DND-41 (cell line): ENCODE measurements at regions not wholly inside any gene's neighbourhood (a gene's known extent, or its start where the extent isn't known, plus 50 kb on each side); places are given as distances from the start of the nearest gene placed in this dataset.

ENCODE experiments used
- ATAC-seq: fragments of 200-7000 bp; cut with Tn5 transposase; 3 replicates; pipeline ENCODE4 v1.9.1; 2021; ENCODE audit warnings: low read depth; ENCODE audit not compliant: insufficient read depth
- DNase-seq: peaks from one replicate; pipeline ENCODE4 v3.0.0-alpha.2; 2020
- H2AFZ ChIP-seq: 2 replicates; pipeline ENCODE4 v1.6.0; 2012; ENCODE audit warnings: low read depth, low read length
- H3K27ac ChIP-seq: 2 replicates; pipeline ENCODE4 v1.5.1; 2012; ENCODE audit warnings: low read length, inconsistent platforms
- H3K27me3 ChIP-seq: fragments of 200-600 bp; sonication (generic); 2 replicates; pipeline ENCODE4 v1.6.0; 2012; ENCODE audit warnings: low read length, mild to moderate bottlenecking, inconsistent platforms; ENCODE audit not compliant: insufficient read depth, poor library complexity
- H3K36me3 ChIP-seq: 2 replicates; pipeline ENCODE4 v1.5.1; 2012; ENCODE audit warnings: low read length, inconsistent platforms; ENCODE audit not compliant: insufficient read depth
- H3K4me1 ChIP-seq: 2 replicates; pipeline ENCODE4 v1.5.1; 2012; ENCODE audit warnings: mild to moderate bottlenecking, low read length; ENCODE audit not compliant: insufficient read depth
- H3K4me2 ChIP-seq: 2 replicates; pipeline ENCODE4 v1.6.0; 2012; ENCODE audit warnings: mild to moderate bottlenecking, moderate library complexity, low read length, inconsistent platforms; ENCODE audit not compliant: insufficient read depth
- H3K4me3 ChIP-seq, 2 experiments: fragments of 200-600 bp in 1 of 2; shearing (Covaris generic) in 1 of 2; 2 replicates each; pipeline ENCODE4 v1.5.1; 2012 to 2016; ENCODE audit warnings: inconsistent platforms in 2 of 2, low read length in 2 of 2, mild to moderate bottlenecking in 2 of 2, low read depth in 1 of 2, moderate library complexity in 1 of 2
- H3K79me2 ChIP-seq: 2 replicates; pipeline ENCODE4 v1.6.0; 2012; ENCODE audit warnings: low read length, inconsistent platforms; ENCODE audit not compliant: insufficient read depth
- H3K9ac ChIP-seq: 2 replicates; pipeline ENCODE4 v1.6.0; 2012; ENCODE audit warnings: low read depth, mild to moderate bottlenecking, inconsistent platforms, low read length, moderate library complexity
- H3K9me3 ChIP-seq: 2 replicates; pipeline ENCODE4 v1.5.1; 2012; ENCODE audit warnings: low read length, moderate library complexity, mild to moderate bottlenecking, inconsistent platforms; ENCODE audit not compliant: insufficient read depth, severe bottlenecking
- H4K20me1 ChIP-seq: 2 replicates; pipeline ENCODE4 v1.6.0; 2012; ENCODE audit warnings: low read length; ENCODE audit not compliant: insufficient read depth
- EZH2 ChIP-seq: IDR thresholded peaks from 3 replicates; pipeline ENCODE4 v1.6.1; 2012; ENCODE audit warnings: borderline replicate concordance, low read depth, mild to moderate bottlenecking, moderate library complexity, low read length, inconsistent platforms; ENCODE audit not compliant: severe bottlenecking
- TF ChIP-seq, protein P1 (sequence below): IDR thresholded peaks from 2 replicates; pipeline ENCODE4 v1.5.1; 2012; ENCODE audit warnings: borderline replicate concordance, low read length, moderate library complexity, mild to moderate bottlenecking; ENCODE audit not compliant: poor library complexity, severe bottlenecking; ENCODE audit errors: extremely low read depth

DNA sequence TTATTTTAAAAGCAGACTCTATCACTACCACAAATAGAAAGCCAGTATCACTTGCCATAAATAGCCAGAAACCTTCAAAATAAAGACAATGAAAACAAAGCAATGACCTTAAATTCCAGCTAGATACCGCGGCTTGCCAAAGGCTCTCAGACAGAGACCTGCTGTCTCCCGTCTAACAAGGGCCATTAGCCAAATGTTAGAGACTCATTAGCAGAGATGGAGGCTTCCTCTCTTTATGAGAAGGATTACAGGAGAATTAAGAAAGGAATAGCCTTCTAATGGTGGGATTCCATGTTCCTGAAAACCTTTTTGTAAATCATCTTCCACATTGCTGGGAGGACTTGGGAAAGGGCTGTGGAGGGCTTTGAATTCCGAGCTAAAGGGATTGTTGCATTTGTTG, 206.7 kb downstream of the AACS start:
- no peak overlapping the region for H3K4me3 ChIP-seq
- H3K4me2 ChIP-seq: no peak overlapping the region
- no peak overlapping the region for H3K27ac ChIP-seq
- no peak overlapping the region for H3K9ac ChIP-seq
- H3K79me2 ChIP-seq: no peaks in the 10 kb centered on the region
- H2AFZ ChIP-seq: no peak overlapping the region
- no peaks in the 10 kb centered on the region for H3K9me3 ChIP-seq
- no peak for TF ChIP-seq EZH2
- TF ChIP-seq, protein P1, sequence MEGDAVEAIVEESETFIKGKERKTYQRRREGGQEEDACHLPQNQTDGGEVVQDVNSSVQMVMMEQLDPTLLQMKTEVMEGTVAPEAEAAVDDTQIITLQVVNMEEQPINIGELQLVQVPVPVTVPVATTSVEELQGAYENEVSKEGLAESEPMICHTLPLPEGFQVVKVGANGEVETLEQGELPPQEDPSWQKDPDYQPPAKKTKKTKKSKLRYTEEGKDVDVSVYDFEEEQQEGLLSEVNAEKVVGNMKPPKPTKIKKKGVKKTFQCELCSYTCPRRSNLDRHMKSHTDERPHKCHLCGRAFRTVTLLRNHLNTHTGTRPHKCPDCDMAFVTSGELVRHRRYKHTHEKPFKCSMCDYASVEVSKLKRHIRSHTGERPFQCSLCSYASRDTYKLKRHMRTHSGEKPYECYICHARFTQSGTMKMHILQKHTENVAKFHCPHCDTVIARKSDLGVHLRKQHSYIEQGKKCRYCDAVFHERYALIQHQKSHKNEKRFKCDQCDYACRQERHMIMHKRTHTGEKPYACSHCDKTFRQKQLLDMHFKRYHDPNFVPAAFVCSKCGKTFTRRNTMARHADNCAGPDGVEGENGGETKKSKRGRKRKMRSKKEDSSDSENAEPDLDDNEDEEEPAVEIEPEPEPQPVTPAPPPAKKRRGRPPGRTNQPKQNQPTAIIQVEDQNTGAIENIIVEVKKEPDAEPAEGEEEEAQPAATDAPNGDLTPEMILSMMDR: no peak
- no peak for ATAC-seq
- DNase-seq: no peak
- H4K20me1 ChIP-seq: no peaks in the 10 kb centered on the region
- H3K36me3 ChIP-seq: no peaks in the 10 kb centered on the region
- no peaks in the 10 kb centered on the region for H3K27me3 ChIP-seq
- no peaks in the 10 kb centered on the region for H3K4me1 ChIP-seq

DNA sequence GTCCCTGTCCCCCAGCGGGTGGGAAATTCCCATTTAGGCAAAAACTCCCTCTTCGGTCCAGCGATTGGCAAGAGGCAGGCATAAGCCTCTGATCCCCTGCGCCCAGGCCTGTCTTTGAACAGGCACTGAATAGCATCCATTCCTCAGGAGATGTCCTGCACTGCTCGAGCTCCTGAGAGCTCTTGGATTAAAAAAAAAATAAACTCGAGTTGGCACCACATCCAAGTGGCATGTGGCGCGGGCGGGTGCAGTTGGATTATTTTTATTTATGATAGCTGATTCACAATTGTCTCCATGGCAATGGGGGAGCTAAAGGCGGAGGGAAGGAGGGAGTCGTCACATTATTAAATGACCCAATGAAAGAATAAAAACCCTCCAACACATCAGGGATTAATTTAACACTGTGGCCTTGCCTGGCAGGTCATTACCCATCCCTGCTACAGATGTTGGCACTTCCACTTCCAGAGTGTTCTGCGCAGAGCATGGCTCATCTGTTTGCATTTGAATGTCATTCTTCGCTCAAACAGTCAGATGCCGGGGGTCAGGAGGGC, 207.2 kb downstream of the AACS start:
- no peaks in the 10 kb centered on the region for H3K27me3 ChIP-seq
- H3K4me3 ChIP-seq: no peak overlapping the region
- H2AFZ ChIP-seq: no peak overlapping the region
- no peak for DNase-seq
- no peaks in the 10 kb centered on the region for H3K36me3 ChIP-seq
- H3K79me2 ChIP-seq: no peaks in the 10 kb centered on the region
- no peak overlapping the region for H3K27ac ChIP-seq
- no peaks in the 10 kb centered on the region for H3K4me1 ChIP-seq
- no peaks in the 10 kb centered on the region for H3K9me3 ChIP-seq
- no peak for ATAC-seq
- no peaks in the 10 kb centered on the region for H4K20me1 ChIP-seq
- no peak for TF ChIP-seq EZH2
- TF ChIP-seq, protein P1: no peak
- no peak overlapping the region for H3K9ac ChIP-seq
- no peak overlapping the region for H3K4me2 ChIP-seq

DNA sequence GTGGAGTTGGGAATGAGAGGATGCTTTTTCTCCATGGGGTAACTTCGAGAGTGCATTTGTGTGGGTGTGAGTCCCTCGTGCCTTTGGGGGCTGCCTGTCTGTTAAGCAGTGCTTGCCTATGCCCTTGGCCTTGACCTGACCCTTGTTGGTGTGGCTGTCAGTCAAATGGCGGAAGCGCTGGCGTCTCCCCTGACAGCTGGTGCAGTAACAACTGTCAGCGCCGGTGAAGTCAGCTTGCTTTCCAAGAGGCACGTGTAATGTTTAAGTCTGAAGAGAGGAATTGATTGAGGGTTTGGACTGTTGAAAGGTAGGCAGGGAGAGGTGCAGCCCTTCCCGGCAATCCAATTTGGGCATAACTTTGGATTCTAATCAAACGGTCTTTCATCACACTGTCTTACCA, 211.3 kb downstream of the AACS start:
- DNase-seq: no peak
- no peak overlapping the region for H2AFZ ChIP-seq
- H3K9ac ChIP-seq: no peak overlapping the region
- H4K20me1 ChIP-seq: no peaks in the 10 kb centered on the region
- no peaks in the 10 kb centered on the region for H3K79me2 ChIP-seq
- no peak for ATAC-seq
- no peaks in the 10 kb centered on the region for H3K4me1 ChIP-seq
- no peaks in the 10 kb centered on the region for H3K36me3 ChIP-seq
- H3K4me3 ChIP-seq: no peak overlapping the region
- H3K4me2 ChIP-seq: no peak overlapping the region
- no peaks in the 10 kb centered on the region for H3K27me3 ChIP-seq
- no peak overlapping the region for H3K27ac ChIP-seq
- no peaks in the 10 kb centered on the region for H3K9me3 ChIP-seq
- TF ChIP-seq, protein P1: no peak
- TF ChIP-seq EZH2: no peak
